Nephron progenitor cell (in vitro differentiated cells): ENCODE measurements at regions not wholly inside any gene's neighbourhood (a gene's known extent, or its start where the extent isn't known, plus 50 kb on each side); places are given as distances from the start of the nearest gene placed in this dataset.

ENCODE experiments used
- DNase-seq: peaks from one replicate; pipeline ENCODE4 v3.0.0; 2021
- H3K27ac Mint-ChIP-seq: 2 replicates; pipeline ENCODE4 v1.8.0; 2021; ENCODE audit warnings: mild to moderate bottlenecking, moderate library complexity, mixed read lengths
- H3K27me3 Mint-ChIP-seq: 2 replicates; pipeline ENCODE4 v1.8.0; 2021; ENCODE audit warnings: mild to moderate bottlenecking, low read depth, mixed read lengths; ENCODE audit not compliant: poor library complexity
- H3K36me3 Mint-ChIP-seq: 2 replicates; pipeline ENCODE4 v1.8.0; 2021; ENCODE audit warnings: low read depth, mixed read lengths
- H3K4me1 Mint-ChIP-seq: 2 replicates; pipeline ENCODE4 v1.8.0; 2021; ENCODE audit warnings: mixed read lengths
- H3K4me3 Mint-ChIP-seq: 2 replicates; pipeline ENCODE4 v1.8.0; 2021; ENCODE audit warnings: mild to moderate bottlenecking, moderate library complexity, mixed read lengths
- H3K9me3 Mint-ChIP-seq: 2 replicates; pipeline ENCODE4 v1.8.0; 2021; ENCODE audit warnings: mild to moderate bottlenecking, moderate library complexity, mixed read lengths
- TF ChIP-seq, protein P1 (sequence below): fragments of 200-600 bp; sonication (generic); IDR thresholded peaks from 2 replicates; pipeline ENCODE4 v1.5.0; 2021; ENCODE audit warnings: antibody characterized with exemption

DNA sequence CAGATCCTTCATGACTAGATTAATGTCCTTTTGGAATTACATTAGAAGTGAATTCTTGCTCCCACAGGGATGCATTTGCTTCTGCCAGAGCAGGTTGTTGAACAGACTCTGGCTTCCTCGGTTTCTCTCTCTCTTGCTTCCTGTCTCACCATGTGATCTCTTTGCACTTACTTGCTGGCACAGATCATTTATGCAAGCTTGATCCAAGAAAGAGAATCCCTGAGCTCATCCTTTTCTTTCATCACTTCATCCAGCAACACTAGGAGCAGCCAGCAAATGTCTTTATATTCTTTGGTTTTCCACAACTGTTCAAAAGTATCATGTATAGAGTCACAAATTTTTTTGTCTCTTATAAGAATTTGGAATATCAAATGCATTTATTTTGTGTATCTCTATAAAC lies 313.5 kb downstream of the ZNF326 start:
- Mint-ChIP-seq H3K9me3 (peaks cover 11% of the 10 kb centered on the region), H3K27me3 (peaks cover 4% of the 10 kb centered on the region), H3K4me3 (no peak overlapping the region), H3K36me3 (no peaks in the 10 kb centered on the region), H3K27ac (no peak overlapping the region), H3K4me1 (peaks cover 3% of the 10 kb centered on the region)
- DNase-seq: no peak
- TF ChIP-seq, protein P1, sequence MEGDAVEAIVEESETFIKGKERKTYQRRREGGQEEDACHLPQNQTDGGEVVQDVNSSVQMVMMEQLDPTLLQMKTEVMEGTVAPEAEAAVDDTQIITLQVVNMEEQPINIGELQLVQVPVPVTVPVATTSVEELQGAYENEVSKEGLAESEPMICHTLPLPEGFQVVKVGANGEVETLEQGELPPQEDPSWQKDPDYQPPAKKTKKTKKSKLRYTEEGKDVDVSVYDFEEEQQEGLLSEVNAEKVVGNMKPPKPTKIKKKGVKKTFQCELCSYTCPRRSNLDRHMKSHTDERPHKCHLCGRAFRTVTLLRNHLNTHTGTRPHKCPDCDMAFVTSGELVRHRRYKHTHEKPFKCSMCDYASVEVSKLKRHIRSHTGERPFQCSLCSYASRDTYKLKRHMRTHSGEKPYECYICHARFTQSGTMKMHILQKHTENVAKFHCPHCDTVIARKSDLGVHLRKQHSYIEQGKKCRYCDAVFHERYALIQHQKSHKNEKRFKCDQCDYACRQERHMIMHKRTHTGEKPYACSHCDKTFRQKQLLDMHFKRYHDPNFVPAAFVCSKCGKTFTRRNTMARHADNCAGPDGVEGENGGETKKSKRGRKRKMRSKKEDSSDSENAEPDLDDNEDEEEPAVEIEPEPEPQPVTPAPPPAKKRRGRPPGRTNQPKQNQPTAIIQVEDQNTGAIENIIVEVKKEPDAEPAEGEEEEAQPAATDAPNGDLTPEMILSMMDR: no peak

DNA sequence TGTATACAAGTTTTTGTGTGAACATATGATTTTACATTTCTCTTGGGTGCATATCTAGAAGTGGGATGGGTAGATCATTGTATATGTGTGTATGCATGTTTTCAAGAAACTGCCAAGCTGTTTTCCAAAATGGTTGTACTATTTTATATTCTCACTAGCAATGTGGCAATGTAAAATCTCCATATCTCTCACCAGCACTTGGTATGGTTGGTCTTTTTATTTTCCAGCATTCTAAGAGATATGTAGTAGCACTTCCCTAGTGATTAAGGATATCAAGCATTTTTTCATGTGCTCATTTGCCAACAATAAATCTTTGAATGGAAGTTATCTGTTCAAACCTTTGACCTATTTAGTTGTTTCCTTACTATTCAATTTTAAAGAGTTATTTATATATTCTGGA lies 310.7 kb downstream of the ZNF326 start:
- peaks cover 3% of the 10 kb centered on the region for H3K4me1 Mint-ChIP-seq
- H3K9me3 Mint-ChIP-seq: peaks cover 11% of the 10 kb centered on the region
- TF ChIP-seq, protein P1: no peak
- DNase-seq: no peak
- H3K27ac Mint-ChIP-seq: no peak overlapping the region
- no peak overlapping the region for H3K4me3 Mint-ChIP-seq
- H3K27me3 Mint-ChIP-seq: no peaks in the 10 kb centered on the region
- no peaks in the 10 kb centered on the region for H3K36me3 Mint-ChIP-seq

DNA sequence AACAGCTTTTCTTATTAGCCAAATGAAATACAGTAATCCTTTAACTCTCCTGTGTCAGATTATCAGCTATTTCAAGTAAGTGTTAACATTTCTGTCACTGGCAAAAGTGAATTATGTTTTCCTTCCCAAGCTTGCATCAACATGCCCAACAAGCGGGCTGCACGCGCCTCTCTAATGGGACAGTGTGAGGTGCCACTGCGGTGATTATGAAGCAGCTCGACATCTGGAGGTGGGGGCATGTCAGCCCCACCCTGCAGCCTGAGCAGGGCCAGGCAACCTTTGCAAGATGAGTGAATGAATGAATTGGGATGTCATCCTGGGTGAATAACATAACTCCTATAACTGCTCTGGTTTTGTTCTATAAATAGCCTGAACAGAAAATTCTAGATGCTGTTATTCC lies 301.4 kb downstream of the ZNF326 start:
- TF ChIP-seq, protein P1: no peak
- no peak overlapping the region for H3K27ac Mint-ChIP-seq
- no peaks in the 10 kb centered on the region for H3K4me1 Mint-ChIP-seq
- no peak overlapping the region for H3K4me3 Mint-ChIP-seq
- no peaks in the 10 kb centered on the region for H3K27me3 Mint-ChIP-seq
- no peak for DNase-seq
- no peaks in the 10 kb centered on the region for H3K36me3 Mint-ChIP-seq
- no peaks in the 10 kb centered on the region for H3K9me3 Mint-ChIP-seq

DNA sequence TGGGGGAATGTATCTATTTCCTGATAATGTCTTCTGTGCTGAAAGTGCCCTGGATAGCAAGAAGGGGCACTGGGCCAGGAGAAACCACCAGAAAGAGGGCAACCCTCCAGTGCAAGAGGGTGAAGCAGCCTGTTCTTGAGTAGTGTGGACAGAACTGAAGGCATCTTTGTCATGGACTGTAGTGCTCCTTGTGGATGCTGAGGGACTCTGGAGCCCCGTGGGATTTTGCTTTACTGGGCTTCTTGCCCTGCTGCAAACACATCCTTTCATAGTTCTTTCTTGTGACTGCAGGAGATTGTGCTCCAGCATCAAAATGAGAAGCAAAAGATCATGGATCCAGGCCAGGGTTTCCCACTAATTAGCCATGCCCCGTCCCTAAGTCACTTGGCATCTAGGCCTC lies 300.6 kb downstream of the ZNF326 start:
- Mint-ChIP-seq H3K9me3 (no peaks in the 10 kb centered on the region), H3K4me1 (no peaks in the 10 kb centered on the region), H3K27me3 (no peaks in the 10 kb centered on the region), H3K36me3 (no peaks in the 10 kb centered on the region), H3K4me3 (no peak overlapping the region), H3K27ac (no peak overlapping the region)
- no peak for DNase-seq
- TF ChIP-seq, protein P1: no peak

DNA sequence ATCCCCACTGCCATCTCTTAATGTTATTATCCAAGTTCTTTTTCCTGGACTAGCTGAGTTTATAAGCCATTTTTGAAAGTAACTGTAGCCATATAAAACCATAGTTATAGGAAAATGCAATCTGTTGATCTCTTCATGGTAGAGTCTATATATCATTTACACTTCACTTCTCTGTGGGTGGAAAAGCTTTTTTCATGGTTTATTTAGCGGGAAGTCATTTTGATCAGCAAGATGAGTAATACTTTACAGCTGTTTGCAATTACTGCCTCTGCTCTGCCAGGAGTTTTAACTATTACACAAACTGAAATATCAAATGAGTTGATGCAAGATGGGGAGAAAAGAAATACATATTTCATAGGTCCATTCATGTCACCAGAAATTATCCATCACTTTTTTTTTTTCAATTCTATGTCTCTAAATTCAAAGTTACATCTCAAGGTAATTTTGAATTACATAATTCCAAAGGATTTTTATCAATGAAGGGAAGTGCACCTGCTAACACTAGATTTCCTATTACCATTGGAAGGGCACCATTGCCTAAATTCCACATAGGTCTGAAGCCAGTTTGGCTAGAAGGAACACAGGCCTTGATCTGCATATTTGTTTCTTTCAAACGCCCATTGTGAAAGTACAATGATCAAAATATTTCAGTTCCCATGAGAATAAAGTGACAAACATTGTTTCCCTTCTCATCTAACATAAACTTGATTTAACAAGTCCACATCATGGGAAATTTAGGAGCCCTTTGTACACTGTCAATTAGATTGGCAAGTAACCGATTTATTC lies 296.7 kb downstream of the ZNF326 start:
- H3K9me3 Mint-ChIP-seq: no peaks in the 10 kb centered on the region
- DNase-seq: no peak
- no peak overlapping the region for H3K27ac Mint-ChIP-seq

More for the DNA sequence above, 296.7 kb downstream of the ZNF326 start:
- Mint-ChIP-seq H3K36me3 (no peaks in the 10 kb centered on the region), H3K4me3 (no peak overlapping the region), H3K4me1 (no peaks in the 10 kb centered on the region), H3K27me3 (no peaks in the 10 kb centered on the region)
- TF ChIP-seq, protein P1: no peak
